SK-N-SH (cell line): ENCODE measurements at regions not wholly inside any gene's neighbourhood (a gene's known extent, or its start where the extent isn't known, plus 50 kb on each side); places are given as distances from the start of the nearest gene placed in this dataset.

Source experiments
- CTCF ChIA-PET: fragments of 300-600, 350-600 bp; formaldehyde crosslinking; extraction: SDS; loops from one replicate; lab custom pipeline; 2021; lab: Yijun Ruan, JAX
- POLR2A ChIA-PET: fragments of 350-600 bp; sonication (Branson Sonifier 250); formaldehyde crosslinking; extraction: SDS; loops from one replicate; lab custom pipeline; 2020; ENCODE audit warnings: antibody characterized with exemption, inconsistent platforms; lab: Yijun Ruan, JAX
- DNase-seq: peaks from one replicate; pipeline ENCODE4 v3.0.0; 2012
- H2AFZ ChIP-seq: fragments of 200-600 bp; sonication (generic); 2 replicates; pipeline ENCODE4 v1.8.1; 2016; ENCODE audit warnings: antibody characterized with exemption, mild to moderate bottlenecking, low read depth
- H3F3A ChIP-seq: fragments of 200-600 bp; sonication (generic); replicated peaks from 2 replicates; pipeline ENCODE3; 2016; ENCODE audit warnings: antibody characterized with exemption, mild to moderate bottlenecking; ENCODE audit not compliant: insufficient read depth
- H3K27ac ChIP-seq, 2 experiments: fragments of 200-500 bp in 1 of 2; fragments of 200-600 bp in 1 of 2; sonication (Bioruptor generic) in 1 of 2; sonication (generic), shearing (Covaris generic) in 1 of 2; 2 replicates each; pipeline versions ENCODE4 v1.5.1 to v1.6.1; 2014 to 2016; ENCODE audit warnings: low read depth in 2 of 2, inconsistent platforms in 1 of 2, low read length in 1 of 2, mild to moderate bottlenecking in 1 of 2, mixed read lengths in 1 of 2
- H3K27me3 ChIP-seq: fragments of 200-600 bp; sonication (generic), shearing (Covaris generic); 2 replicates; pipeline ENCODE4 v1.6.1; 2016; ENCODE audit warnings: mixed run types; ENCODE audit not compliant: insufficient read depth
- H3K36me3 ChIP-seq, 2 experiments: fragments of 200-500 bp in 1 of 2; fragments of 200-600 bp in 1 of 2; sonication (Bioruptor generic) in 1 of 2; sonication (generic) in 1 of 2; replicated peaks in 1 of 2; 2 replicates each; pipeline versions ENCODE3 to v1.5.1; 2014 to 2016; ENCODE audit warnings: low read length in 1 of 2, mild to moderate bottlenecking in 1 of 2; ENCODE audit not compliant: insufficient read depth in 2 of 2, control insufficient read depth in 1 of 2
- H3K4me1 ChIP-seq, 2 experiments: fragments of 200-500 bp in 1 of 2; fragments of 200-600 bp in 1 of 2; sonication (Bioruptor generic) in 1 of 2; sonication (generic), shearing (Covaris generic) in 1 of 2; 2 replicates each; pipeline versions ENCODE4 v1.5.1 to v1.6.1; 2014 to 2016; ENCODE audit warnings: low read depth in 1 of 2, low read length in 1 of 2, mixed run types in 1 of 2; ENCODE audit not compliant: insufficient read depth in 2 of 2, control insufficient read depth in 1 of 2
- H3K4me2 ChIP-seq: fragments of 200-600 bp; sonication (generic), shearing (Covaris generic); 2 replicates; pipeline ENCODE4 v1.6.1; 2017; ENCODE audit warnings: mixed run types
- H3K4me3 ChIP-seq, 2 experiments: fragments of 200-500 bp in 1 of 2; fragments of 200-600 bp in 1 of 2; sonication (Bioruptor generic) in 1 of 2; sonication (generic), shearing (Covaris generic) in 1 of 2; 2 replicates each; pipeline versions ENCODE4 v1.5.1 to v1.8.1; 2014 to 2016; ENCODE audit warnings: low read depth in 2 of 2, inconsistent platforms in 1 of 2, low read length in 1 of 2, mild to moderate bottlenecking in 1 of 2, mixed read lengths in 1 of 2, moderate library complexity in 1 of 2
- H3K79me2 ChIP-seq: fragments of 200-600 bp; sonication (generic); 2 replicates; pipeline ENCODE4 v1.8.1; 2017; ENCODE audit warnings: mild to moderate bottlenecking; ENCODE audit not compliant: insufficient read depth
- H3K9ac ChIP-seq: fragments of 200-600 bp; sonication (generic); 2 replicates; pipeline ENCODE4 v1.6.1; 2017; ENCODE audit warnings: mixed run types
- H3K9me2 ChIP-seq: fragments of 200-600 bp; sonication (generic); 2 replicates; pipeline ENCODE4 v1.6.1; 2017; ENCODE audit warnings: mixed run types
- H3K9me3 ChIP-seq: fragments of 200-600 bp; sonication (generic); 2 replicates; pipeline ENCODE4 v1.6.1; 2017; ENCODE audit warnings: mixed run types, mild to moderate bottlenecking, moderate library complexity
- H4K20me1 ChIP-seq: fragments of 200-600 bp; sonication (generic); 2 replicates; pipeline ENCODE4 v1.6.1; 2017; ENCODE audit warnings: mild to moderate bottlenecking, mixed run types; ENCODE audit not compliant: insufficient read depth
- CHD2 ChIP-seq: fragments of 150-350 bp; IDR thresholded peaks from 2 replicates; pipeline ENCODE4 v1.6.1; 2018; ENCODE audit warnings: low read length; ENCODE audit not compliant: partially characterized antibody
- ELF1 ChIP-seq: IDR thresholded peaks from 2 replicates; pipeline ENCODE4 v1.4.0; 2012
- EZH2phosphoT487 ChIP-seq: fragments of 200-600 bp; sonication (generic); IDR thresholded peaks from 2 replicates; pipeline ENCODE4 v1.6.1; 2017; ENCODE audit warnings: low read depth, mixed run types, mild to moderate bottlenecking, antibody characterized with exemption, moderate library complexity, borderline replicate concordance
- FOSL2 ChIP-seq: IDR thresholded peaks from 2 replicates; pipeline ENCODE4 v1.4.0; 2012; ENCODE audit warnings: low read depth, mild to moderate bottlenecking, moderate library complexity, borderline replicate concordance
- GABPA ChIP-seq: IDR thresholded peaks from 2 replicates; pipeline ENCODE4 v1.4.0; 2012; ENCODE audit warnings: low read depth, mild to moderate bottlenecking
- JUND ChIP-seq: IDR thresholded peaks from 2 replicates; pipeline ENCODE4 v1.4.0; 2012
- MEF2A ChIP-seq: IDR thresholded peaks from 2 replicates; pipeline ENCODE4 v1.4.0; 2012; ENCODE audit warnings: low read depth, borderline replicate concordance
- MXI1 ChIP-seq: IDR thresholded peaks from 2 replicates; pipeline ENCODE4 v1.6.1; 2012; ENCODE audit warnings: mild to moderate bottlenecking, low read depth, low read length, improper control_type of control experiment
- POLR2AphosphoS5 ChIP-seq: IDR thresholded peaks from 2 replicates; pipeline ENCODE4 v1.6.1; 2012; ENCODE audit warnings: low read depth, low read length
- RAD21 ChIP-seq: IDR thresholded peaks from 2 replicates; pipeline ENCODE4 v1.6.1; 2012; ENCODE audit warnings: mild to moderate bottlenecking, low read length
- RFX5 ChIP-seq: IDR thresholded peaks from 2 replicates; pipeline ENCODE4 v1.6.1; 2012; ENCODE audit warnings: mild to moderate bottlenecking, improper control_type of control experiment, low read length
- RXRA ChIP-seq: IDR thresholded peaks from 2 replicates; pipeline ENCODE4 v1.4.0; 2012; ENCODE audit warnings: low read depth, mild to moderate bottlenecking, borderline replicate concordance
- SMC3 ChIP-seq: IDR thresholded peaks from 2 replicates; pipeline ENCODE4 v1.6.1; 2012; ENCODE audit warnings: low read depth, low read length, improper control_type of control experiment
- TAF1 ChIP-seq: IDR thresholded peaks from 2 replicates; pipeline ENCODE4 v1.6.1; 2012; ENCODE audit warnings: low read depth, mild to moderate bottlenecking, low read length, moderate library complexity, borderline replicate concordance
- TEAD4 ChIP-seq: IDR thresholded peaks from 2 replicates; pipeline ENCODE4 v1.4.0; 2012; ENCODE audit warnings: mild to moderate bottlenecking, borderline replicate concordance; ENCODE audit not compliant: insufficient read depth
- WGBS: methylation state at CpG from one replicate; pipeline ENCODE4 v1.1.6; 2017; ENCODE audit warnings: low lambda C conversion rate; 5-methylcytosine and 5-hydroxymethylcytosine counted together
- TF ChIP-seq, protein P1 (sequence below): IDR thresholded peaks from 2 replicates; pipeline ENCODE4 v1.4.0; 2012; ENCODE audit warnings: low read depth, borderline replicate concordance
- TF ChIP-seq, protein P2 (sequence below): IDR thresholded peaks from 2 replicates; pipeline ENCODE4 v1.4.0; 2012; ENCODE audit warnings: low read depth, borderline replicate concordance
- TF ChIP-seq, protein P3 (sequence below): fragments of 150-350 bp; IDR thresholded peaks from 2 replicates; pipeline ENCODE4 v1.6.1; 2016; ENCODE audit warnings: mild to moderate bottlenecking, low read depth, low read length
- TF ChIP-seq, protein P4 (sequence below): IDR thresholded peaks from 2 replicates; pipeline ENCODE4 v1.4.0; 2012; ENCODE audit warnings: low read depth
- TF ChIP-seq, protein P5 (sequence below): IDR thresholded peaks from 2 replicates; pipeline ENCODE4 v1.6.1; 2012; ENCODE audit warnings: mild to moderate bottlenecking, low read depth, low read length, moderate library complexity

DNA sequence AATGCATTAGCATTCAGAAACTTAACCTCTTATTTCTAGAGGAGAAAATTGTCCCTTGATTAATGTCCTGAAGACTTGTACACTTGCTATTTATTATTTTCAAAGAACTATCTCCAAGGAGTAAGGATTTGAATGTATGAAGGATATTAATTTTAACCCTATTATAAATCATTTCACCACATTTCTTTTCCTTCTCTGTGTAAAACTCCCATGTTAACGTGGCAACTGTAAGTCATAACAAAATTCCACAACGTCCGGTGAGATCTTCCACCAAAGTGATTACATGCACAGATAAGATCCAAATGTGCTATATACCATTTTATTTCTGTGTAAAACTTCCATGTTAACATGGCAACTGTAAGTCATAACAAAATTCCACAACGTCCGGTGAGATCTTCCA lies 229.1 kb upstream of the ARHGEF26 start (continued):
- TF ChIP-seq, protein P1, sequence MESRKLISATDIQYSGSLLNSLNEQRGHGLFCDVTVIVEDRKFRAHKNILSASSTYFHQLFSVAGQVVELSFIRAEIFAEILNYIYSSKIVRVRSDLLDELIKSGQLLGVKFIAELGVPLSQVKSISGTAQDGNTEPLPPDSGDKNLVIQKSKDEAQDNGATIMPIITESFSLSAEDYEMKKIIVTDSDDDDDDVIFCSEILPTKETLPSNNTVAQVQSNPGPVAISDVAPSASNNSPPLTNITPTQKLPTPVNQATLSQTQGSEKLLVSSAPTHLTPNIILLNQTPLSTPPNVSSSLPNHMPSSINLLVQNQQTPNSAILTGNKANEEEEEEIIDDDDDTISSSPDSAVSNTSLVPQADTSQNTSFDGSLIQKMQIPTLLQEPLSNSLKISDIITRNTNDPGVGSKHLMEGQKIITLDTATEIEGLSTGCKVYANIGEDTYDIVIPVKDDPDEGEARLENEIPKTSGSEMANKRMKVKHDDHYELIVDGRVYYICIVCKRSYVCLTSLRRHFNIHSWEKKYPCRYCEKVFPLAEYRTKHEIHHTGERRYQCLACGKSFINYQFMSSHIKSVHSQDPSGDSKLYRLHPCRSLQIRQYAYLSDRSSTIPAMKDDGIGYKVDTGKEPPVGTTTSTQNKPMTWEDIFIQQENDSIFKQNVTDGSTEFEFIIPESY = no peak
- TF ChIP-seq POLR2AphosphoS5 (no peak), SMC3 (no peak), ELF1 (no peak), RXRA (no peak), MEF2A (no peak)
- TF ChIP-seq, protein P2, sequence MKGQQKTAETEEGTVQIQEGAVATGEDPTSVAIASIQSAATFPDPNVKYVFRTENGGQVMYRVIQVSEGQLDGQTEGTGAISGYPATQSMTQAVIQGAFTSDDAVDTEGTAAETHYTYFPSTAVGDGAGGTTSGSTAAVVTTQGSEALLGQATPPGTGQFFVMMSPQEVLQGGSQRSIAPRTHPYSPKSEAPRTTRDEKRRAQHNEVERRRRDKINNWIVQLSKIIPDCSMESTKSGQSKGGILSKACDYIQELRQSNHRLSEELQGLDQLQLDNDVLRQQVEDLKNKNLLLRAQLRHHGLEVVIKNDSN = no peak
- TF ChIP-seq, protein P3, sequence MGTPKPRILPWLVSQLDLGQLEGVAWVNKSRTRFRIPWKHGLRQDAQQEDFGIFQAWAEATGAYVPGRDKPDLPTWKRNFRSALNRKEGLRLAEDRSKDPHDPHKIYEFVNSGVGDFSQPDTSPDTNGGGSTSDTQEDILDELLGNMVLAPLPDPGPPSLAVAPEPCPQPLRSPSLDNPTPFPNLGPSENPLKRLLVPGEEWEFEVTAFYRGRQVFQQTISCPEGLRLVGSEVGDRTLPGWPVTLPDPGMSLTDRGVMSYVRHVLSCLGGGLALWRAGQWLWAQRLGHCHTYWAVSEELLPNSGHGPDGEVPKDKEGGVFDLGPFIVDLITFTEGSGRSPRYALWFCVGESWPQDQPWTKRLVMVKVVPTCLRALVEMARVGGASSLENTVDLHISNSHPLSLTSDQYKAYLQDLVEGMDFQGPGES = no peak
- TF ChIP-seq, protein P4, sequence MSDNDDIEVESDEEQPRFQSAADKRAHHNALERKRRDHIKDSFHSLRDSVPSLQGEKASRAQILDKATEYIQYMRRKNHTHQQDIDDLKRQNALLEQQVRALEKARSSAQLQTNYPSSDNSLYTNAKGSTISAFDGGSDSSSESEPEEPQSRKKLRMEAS = no peak

DNA sequence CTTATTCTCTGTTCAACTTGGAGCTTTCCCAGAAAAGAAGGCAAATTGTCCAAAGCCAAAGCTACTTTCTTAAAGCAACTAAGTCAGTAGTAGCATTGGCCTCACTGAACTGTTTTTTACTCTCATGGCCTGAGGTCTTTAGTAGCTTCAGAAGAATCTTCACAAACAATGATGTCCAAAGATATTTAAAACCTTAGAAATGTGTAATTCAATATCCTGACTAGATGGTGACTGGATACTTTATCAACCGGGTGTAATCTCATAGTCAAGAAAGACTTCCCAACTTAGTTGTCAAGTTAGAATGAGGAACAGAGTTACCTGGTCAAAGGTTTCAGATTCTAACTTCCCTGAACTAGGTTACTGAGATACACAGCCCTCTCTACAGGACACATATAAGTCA lies 226.3 kb upstream of the ARHGEF26 start:
- no peaks in the 10 kb centered on the region for H3K9me2 ChIP-seq
- H3K4me3 ChIP-seq = no peak overlapping the region
- H4K20me1 ChIP-seq = no peaks in the 10 kb centered on the region
- no peaks in the 10 kb centered on the region for H3K27me3 ChIP-seq
- no peak overlapping the region for H3K27ac ChIP-seq
- H3K79me2 ChIP-seq = no peaks in the 10 kb centered on the region
- H3K9me3 ChIP-seq = no peaks in the 10 kb centered on the region
- H3K9ac ChIP-seq = no peak overlapping the region
- ChIA-PET CTCF (no interaction called here), POLR2A (no interaction called here)
- DNase-seq = no peak
- H3K36me3 ChIP-seq = no peaks in the 10 kb centered on the region
- H3K4me2 ChIP-seq = no peak overlapping the region
- 50% methylated on average over 1 of the region's 1 CpG for WGBS
- no peaks in the 10 kb centered on the region for H3K4me1 ChIP-seq
- H3F3A ChIP-seq = no peaks in the 10 kb centered on the region
- no peak overlapping the region for H2AFZ ChIP-seq
- TF ChIP-seq RFX5 (no peak), CHD2 (no peak), MEF2A (no peak), MXI1 (no peak), EZH2phosphoT487 (no peak), FOSL2 (no peak), JUND (no peak), TAF1 (no peak), SMC3 (no peak), GABPA (no peak), TEAD4 (no peak), RAD21 (no peak)
- TF ChIP-seq, protein P1 = no peak
- TF ChIP-seq, protein P2 = no peak
- TF ChIP-seq, protein P5, sequence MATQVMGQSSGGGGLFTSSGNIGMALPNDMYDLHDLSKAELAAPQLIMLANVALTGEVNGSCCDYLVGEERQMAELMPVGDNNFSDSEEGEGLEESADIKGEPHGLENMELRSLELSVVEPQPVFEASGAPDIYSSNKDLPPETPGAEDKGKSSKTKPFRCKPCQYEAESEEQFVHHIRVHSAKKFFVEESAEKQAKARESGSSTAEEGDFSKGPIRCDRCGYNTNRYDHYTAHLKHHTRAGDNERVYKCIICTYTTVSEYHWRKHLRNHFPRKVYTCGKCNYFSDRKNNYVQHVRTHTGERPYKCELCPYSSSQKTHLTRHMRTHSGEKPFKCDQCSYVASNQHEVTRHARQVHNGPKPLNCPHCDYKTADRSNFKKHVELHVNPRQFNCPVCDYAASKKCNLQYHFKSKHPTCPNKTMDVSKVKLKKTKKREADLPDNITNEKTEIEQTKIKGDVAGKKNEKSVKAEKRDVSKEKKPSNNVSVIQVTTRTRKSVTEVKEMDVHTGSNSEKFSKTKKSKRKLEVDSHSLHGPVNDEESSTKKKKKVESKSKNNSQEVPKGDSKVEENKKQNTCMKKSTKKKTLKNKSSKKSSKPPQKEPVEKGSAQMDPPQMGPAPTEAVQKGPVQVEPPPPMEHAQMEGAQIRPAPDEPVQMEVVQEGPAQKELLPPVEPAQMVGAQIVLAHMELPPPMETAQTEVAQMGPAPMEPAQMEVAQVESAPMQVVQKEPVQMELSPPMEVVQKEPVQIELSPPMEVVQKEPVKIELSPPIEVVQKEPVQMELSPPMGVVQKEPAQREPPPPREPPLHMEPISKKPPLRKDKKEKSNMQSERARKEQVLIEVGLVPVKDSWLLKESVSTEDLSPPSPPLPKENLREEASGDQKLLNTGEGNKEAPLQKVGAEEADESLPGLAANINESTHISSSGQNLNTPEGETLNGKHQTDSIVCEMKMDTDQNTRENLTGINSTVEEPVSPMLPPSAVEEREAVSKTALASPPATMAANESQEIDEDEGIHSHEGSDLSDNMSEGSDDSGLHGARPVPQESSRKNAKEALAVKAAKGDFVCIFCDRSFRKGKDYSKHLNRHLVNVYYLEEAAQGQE = no peak
